ENCODE measurements at regions not wholly inside any gene's neighbourhood (a gene's known extent, or its start where the extent isn't known, plus 50 kb on each side); places are given as distances from the start of the nearest gene placed in this dataset.

DNA sequence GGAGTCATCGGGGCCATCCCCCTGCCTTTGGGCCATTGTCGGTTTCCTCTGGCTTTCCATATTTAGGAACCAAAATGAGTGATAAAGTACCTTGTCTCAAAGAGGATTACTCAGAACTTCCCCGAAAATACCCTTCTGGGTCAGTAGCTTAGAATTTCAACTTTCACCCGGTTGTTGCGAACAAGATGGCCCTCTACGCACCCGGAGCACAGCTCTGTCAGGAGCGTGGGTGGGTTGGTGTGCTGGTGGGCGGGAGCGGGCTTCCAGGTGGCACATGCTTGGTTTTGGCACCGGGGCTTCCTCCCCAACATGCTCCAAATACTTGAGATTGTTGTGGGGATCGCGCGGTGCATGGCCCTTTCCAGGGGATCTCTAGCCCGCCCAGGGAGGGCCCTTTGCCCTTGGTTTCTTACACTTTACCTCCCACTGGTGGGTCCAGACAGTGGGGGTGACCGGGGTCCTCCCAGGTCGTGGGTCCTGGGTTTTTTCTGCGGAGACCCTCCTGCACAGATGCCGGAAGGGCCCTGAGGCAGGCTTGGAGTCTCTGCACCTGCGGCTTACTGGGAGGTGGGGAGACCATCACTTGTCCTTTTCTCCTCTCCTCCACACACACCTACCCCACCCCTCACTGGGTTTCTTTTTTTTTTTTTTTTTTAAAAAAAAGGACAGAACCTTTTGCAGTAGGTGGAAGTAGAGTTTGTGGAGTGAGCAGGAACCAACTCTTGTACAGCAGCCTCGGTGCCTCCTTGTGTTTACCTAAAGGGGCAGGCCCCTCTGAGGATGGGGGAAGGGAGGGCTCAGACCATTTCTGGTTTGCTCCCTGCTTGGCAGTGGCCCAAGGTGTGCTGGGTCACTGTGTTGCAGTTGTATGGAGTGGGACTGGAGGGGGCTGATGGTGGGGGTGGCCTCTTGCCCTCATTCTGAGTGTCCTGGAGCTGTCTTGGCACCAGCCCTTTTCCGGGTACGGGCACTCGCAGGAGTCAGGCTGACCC lies 142.1 kb downstream of the SEC14L1 start:
- TF ChIP-seq POLR2A (IDR thresholded peaks at IDR 0.05) (no peak), POLR2AphosphoS5 (IDR thresholded peaks at IDR 0.05) (peak in 2 of 3 donors; percentile 61 to 65), EP300 (IDR thresholded peaks at IDR 0.05) (no peak)
- TF ChIP-seq, protein P1, sequence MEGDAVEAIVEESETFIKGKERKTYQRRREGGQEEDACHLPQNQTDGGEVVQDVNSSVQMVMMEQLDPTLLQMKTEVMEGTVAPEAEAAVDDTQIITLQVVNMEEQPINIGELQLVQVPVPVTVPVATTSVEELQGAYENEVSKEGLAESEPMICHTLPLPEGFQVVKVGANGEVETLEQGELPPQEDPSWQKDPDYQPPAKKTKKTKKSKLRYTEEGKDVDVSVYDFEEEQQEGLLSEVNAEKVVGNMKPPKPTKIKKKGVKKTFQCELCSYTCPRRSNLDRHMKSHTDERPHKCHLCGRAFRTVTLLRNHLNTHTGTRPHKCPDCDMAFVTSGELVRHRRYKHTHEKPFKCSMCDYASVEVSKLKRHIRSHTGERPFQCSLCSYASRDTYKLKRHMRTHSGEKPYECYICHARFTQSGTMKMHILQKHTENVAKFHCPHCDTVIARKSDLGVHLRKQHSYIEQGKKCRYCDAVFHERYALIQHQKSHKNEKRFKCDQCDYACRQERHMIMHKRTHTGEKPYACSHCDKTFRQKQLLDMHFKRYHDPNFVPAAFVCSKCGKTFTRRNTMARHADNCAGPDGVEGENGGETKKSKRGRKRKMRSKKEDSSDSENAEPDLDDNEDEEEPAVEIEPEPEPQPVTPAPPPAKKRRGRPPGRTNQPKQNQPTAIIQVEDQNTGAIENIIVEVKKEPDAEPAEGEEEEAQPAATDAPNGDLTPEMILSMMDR (IDR thresholded peaks at IDR 0.05), result no peak

Data from stomach (tissue), 4 donors.